NCI-H1092 (cell line): ENCODE measurements at regions not wholly inside any gene's neighbourhood (a gene's known extent, or its start where the extent isn't known, plus 50 kb on each side); places are given as distances from the start of the nearest gene placed in this dataset.

Experiments used
- DNase-seq: peaks from one replicate; lab custom pipeline; 2025; lab: John Stamatoyannopoulos, UW

- DNase-seq, result no peak
Observed at GRCh38 chr6:139577124-139577762, 202.8 kb upstream of the CITED2 start.

GRCh38 chr6:139572001-139572400, 197.6 kb upstream of the CITED2 start:
- no peak for DNase-seq

GRCh38 chr6:139570166-139570565, 195.7 kb upstream of the CITED2 start:
- DNase-seq, result no peak

GRCh38 chr6:139569566-139569965, 195.1 kb upstream of the CITED2 start:
- no peak for DNase-seq

GRCh38 chr6:139568956-139569538, 194.6 kb upstream of the CITED2 start:
- DNase-seq, result no peak

GRCh38 chr6:139568151-139568955, 193.9 kb upstream of the CITED2 start:
- DNase-seq, result no peak

- no peak for DNase-seq
Observed at GRCh38 chr6:139567095-139567494, 192.6 kb upstream of the CITED2 start.

GRCh38 chr6:139565591-139565990, 191.1 kb upstream of the CITED2 start:
- DNase-seq, result no peak

GRCh38 chr6:139557547-139557946, 183.1 kb upstream of the CITED2 start:
- no peak for DNase-seq

GRCh38 chr6:139556532-139556931, 182.1 kb upstream of the CITED2 start:
- no peak for DNase-seq

- DNase-seq, result no peak
Observed at GRCh38 chr6:139553916-139554315, 179.5 kb upstream of the CITED2 start.

- DNase-seq, result no peak
Observed at GRCh38 chr6:139551376-139551775, 176.9 kb upstream of the CITED2 start.

- no peak for DNase-seq
Observed at GRCh38 chr6:139550361-139550760, 175.9 kb upstream of the CITED2 start.

GRCh38 chr6:139549561-139550070, 175.2 kb upstream of the CITED2 start:
- no peak for DNase-seq

- no peak for DNase-seq
Observed at GRCh38 chr6:139547804-139548203, 173.4 kb upstream of the CITED2 start.

GRCh38 chr6:139547122-139547776, 172.8 kb upstream of the CITED2 start:
- no peak for DNase-seq

GRCh38 chr6:139546106-139546472, 171.6 kb upstream of the CITED2 start:
- no peak for DNase-seq

GRCh38 chr6:139545206-139546105, 171.0 kb upstream of the CITED2 start:
- DNase-seq, result no peak

GRCh38 chr6:139544701-139545057, 170.2 kb upstream of the CITED2 start:
- no peak for DNase-seq

GRCh38 chr6:139542351-139542750, 167.9 kb upstream of the CITED2 start:
- DNase-seq, result no peak

- no peak for DNase-seq
Observed at GRCh38 chr6:139540894-139541293, 166.4 kb upstream of the CITED2 start.

- no peak for DNase-seq
Observed at GRCh38 chr6:139540276-139540675, 165.8 kb upstream of the CITED2 start.
